ENCODE measurements at regions not wholly inside any gene's neighbourhood (a gene's known extent, or its start where the extent isn't known, plus 50 kb on each side); places are given as distances from the start of the nearest gene placed in this dataset.
"Not testable (repeated sequence)": the region's sequence is repeated elsewhere in the genome, so short reads cannot be mapped to it uniquely, and the experiment has no call there.

DNA sequence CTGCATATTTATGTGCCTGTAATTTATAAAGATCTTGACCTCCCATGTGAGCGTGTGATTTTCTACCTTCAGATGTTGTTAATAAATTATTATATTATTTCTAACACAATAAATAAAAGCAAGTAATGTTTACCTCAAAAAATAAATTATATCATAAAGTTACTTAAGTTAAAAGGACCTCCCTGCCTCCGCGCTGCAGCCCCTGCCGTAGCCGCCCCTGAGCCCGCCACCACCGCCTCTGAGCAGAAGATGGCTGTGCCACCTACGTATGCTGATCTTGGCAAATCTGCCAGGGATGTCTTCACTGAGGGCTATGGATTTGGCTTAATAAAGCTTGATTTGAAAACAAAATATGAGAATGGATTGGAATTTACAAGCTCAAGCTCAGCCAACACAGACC lies 119.6 kb upstream of the BRWD3 start:
- DNase-seq, result no peak

DNA sequence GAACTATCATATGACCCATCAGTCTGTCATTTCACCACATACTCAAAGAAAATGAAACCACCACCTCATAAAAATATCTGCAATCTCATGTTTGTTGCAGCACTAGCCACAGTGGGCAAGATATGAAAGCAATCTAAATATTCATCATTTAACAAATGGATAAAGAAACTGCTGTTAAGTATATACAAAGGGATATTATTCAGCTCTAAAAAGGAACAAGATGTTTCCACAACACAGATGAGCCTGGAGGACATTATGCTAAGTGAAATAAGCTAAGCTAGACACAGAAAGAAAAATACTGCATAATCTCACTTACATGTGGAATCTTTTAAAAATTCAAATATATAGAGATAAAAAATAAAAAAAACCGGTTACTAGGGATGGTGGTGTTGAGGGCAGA lies 108.2 kb upstream of the BRWD3 start:
- DNase-seq, result no peak

DNA sequence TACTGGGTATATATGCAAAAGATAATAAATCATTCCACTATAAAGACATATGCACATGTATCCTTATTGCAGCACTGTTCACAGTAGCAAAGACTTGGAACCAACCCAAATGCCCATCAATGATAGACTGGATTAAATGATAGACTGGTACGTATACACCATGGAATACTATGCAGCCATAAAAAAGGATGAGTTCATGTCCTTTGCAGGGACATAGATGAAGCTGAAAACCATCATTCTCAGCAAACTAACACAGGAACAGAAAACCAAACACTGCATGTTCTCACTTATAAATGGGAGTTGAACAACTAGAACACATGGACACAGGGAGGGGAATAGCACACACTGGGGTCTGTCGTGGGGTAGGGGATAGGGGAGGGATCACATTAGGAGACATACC lies 102.7 kb upstream of the BRWD3 start:
- not testable (repeated sequence) for DNase-seq

DNA sequence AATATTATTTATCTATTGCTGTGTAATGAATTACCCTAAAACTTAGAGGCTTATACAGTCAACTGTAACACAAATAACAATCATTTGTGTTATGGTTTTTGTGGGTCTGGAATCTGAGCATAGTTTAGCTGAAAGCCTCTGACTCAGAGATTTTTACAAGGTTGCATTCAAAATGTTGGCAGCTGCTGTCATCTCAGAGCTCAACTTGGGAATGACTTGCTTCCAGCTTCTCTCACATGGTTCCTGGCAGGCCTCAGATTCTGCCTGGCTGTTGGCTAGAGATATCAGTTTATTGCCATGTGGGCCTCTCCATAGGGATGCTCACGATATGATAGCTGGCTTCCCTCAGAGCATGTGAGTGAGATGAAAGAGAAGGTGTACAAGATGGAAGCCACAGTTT lies 70.2 kb upstream of the BRWD3 start:
- DNase-seq, result no peak

DNA sequence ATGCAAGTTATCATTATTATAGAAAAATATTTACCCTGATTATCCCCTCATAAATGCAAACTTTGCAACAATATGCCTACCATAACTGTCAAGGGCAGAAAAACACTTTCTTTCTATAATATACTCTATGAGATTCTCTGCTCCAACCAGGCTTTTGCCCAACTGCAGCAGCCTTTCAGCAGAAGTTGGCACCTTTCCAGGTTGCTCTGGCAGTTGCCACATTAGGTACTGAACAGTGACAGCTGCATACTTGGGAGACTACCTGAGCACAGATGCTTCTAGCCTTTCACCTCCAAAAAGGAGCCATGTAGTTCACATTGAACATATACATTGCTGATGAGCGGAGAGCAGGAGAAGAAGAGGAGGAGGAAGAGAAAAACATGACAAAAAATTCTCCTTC lies 69.5 kb upstream of the BRWD3 start:
- DNase-seq, result no peak

DNA sequence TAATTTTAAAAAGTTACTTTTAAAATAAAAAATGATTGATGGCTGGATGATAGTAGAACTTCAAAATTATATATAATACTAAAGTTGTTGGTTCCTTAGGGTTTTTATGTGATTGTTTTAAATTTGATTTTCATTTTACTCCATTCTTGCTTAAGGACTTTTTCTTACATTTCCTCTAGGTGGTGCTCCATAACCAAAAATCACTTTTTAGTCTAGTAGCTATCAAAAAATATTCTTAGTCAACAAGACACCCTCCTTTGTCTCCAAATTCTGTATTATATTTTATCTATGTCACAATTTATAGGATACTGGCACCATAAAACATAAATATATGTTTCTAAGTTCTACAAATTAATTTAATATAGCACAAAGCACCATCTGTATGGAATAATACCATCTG lies 67.2 kb upstream of the BRWD3 start:
- DNase-seq, result peak; percentile 40

Measured in activated CD4-positive, alpha-beta T cell treated with anti-CD3 and anti-CD28 coated beads, Interleukin-10, Interleukin-2, amounts not matched to agents 100 ng/mL and 50 ng/mL, durations not matched to agents 16 hours and 8 hours (primary cell).